ENCODE measurements at regions not wholly inside any gene's neighbourhood (a gene's known extent, or its start where the extent isn't known, plus 50 kb on each side); places are given as distances from the start of the nearest gene placed in this dataset.
"Not testable (repeated sequence)": the region's sequence is repeated elsewhere in the genome, so short reads cannot be mapped to it uniquely, and the experiment has no call there.

DNA sequence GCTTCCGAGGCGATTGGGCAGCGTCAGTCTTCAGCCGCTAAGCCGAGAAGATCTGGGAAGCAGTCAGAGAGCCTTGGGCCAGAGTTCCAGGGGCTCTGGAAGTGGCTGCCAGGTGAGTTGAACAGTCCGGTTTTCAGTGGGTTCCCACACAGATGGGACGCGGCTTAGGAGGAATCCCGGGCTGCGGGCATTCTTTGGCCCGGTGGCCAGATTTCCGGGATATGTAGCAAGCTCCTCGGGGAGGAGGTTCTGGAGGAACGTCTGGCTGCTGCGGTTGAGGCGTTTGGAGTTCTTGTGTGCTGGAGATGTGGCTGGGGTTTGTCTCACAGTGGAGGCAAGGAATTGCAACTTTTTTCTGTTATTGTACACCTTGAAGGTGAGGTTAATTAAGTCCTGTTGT, 182.6 kb downstream of the CD83 start:
- H3K27me3 Mint-ChIP-seq (ENCODE audit: unreplicated experiment); H3K27ac Mint-ChIP-seq (ENCODE audit: unreplicated experiment); H3K9me3 Mint-ChIP-seq (ENCODE audit: unreplicated experiment); H3K4me3 Mint-ChIP-seq (ENCODE audit: unreplicated experiment); DNase-seq: not testable (repeated sequence)
- Mint-ChIP-seq H3K36me3 (ENCODE audit: unreplicated experiment) (peaks cover 17% of the 10 kb centered on the region), H3K4me1 (ENCODE audit: low read depth, unreplicated experiment) (peaks cover 14% of the 10 kb centered on the region)

GRCh38 chr6:14300721-14301120, 183.1 kb downstream of the CD83 start:
- H3K4me3 Mint-ChIP-seq (ENCODE audit: unreplicated experiment); H3K9me3 Mint-ChIP-seq (ENCODE audit: unreplicated experiment); H3K27me3 Mint-ChIP-seq (ENCODE audit: unreplicated experiment); DNase-seq; H3K27ac Mint-ChIP-seq (ENCODE audit: unreplicated experiment): not testable (repeated sequence)
- H3K36me3 Mint-ChIP-seq (ENCODE audit: unreplicated experiment) = peaks cover 17% of the 10 kb centered on the region
- peaks cover 14% of the 10 kb centered on the region for H3K4me1 Mint-ChIP-seq (ENCODE audit: low read depth, unreplicated experiment)

GRCh38 chr6:14301477-14301876, 183.9 kb downstream of the CD83 start:
- H3K4me1 Mint-ChIP-seq (ENCODE audit: low read depth, unreplicated experiment) = peaks cover 10% of the 10 kb centered on the region
- not testable (repeated sequence) for H3K27ac Mint-ChIP-seq (ENCODE audit: unreplicated experiment); H3K9me3 Mint-ChIP-seq (ENCODE audit: unreplicated experiment); DNase-seq; H3K27me3 Mint-ChIP-seq (ENCODE audit: unreplicated experiment); H3K4me3 Mint-ChIP-seq (ENCODE audit: unreplicated experiment)
- peaks cover 17% of the 10 kb centered on the region for H3K36me3 Mint-ChIP-seq (ENCODE audit: unreplicated experiment)

DNA sequence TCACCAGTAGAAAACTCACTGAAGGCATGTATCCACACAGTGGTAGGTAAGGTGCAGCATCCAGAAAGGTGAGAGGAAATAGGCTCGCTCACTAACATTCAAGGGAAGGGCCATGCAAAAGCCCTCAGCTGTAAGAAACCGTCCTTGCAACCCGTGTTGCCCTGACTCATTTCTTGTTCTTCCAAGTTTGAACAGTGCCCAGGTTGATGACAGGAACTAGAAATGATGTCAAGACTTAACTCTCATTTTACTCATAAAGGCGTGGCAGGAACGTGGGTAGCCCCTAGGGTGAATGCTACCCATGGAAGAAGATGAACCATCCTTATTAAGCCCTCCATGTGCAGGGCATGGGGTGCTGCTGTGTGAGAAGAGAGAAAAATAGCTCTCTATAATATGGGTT, 187.6 kb downstream of the CD83 start:
- TF ChIP-seq, protein P1, sequence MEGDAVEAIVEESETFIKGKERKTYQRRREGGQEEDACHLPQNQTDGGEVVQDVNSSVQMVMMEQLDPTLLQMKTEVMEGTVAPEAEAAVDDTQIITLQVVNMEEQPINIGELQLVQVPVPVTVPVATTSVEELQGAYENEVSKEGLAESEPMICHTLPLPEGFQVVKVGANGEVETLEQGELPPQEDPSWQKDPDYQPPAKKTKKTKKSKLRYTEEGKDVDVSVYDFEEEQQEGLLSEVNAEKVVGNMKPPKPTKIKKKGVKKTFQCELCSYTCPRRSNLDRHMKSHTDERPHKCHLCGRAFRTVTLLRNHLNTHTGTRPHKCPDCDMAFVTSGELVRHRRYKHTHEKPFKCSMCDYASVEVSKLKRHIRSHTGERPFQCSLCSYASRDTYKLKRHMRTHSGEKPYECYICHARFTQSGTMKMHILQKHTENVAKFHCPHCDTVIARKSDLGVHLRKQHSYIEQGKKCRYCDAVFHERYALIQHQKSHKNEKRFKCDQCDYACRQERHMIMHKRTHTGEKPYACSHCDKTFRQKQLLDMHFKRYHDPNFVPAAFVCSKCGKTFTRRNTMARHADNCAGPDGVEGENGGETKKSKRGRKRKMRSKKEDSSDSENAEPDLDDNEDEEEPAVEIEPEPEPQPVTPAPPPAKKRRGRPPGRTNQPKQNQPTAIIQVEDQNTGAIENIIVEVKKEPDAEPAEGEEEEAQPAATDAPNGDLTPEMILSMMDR (IDR thresholded peaks at IDR 0.05; ENCODE audit: partially characterized antibody, unreplicated experiment) = no peak
- no peak for DNase-seq
- H3K27me3 Mint-ChIP-seq (ENCODE audit: unreplicated experiment) = peaks cover 1% of the 10 kb centered on the region
- H3K4me3 Mint-ChIP-seq (ENCODE audit: unreplicated experiment) = no peak overlapping the region
- H3K4me1 Mint-ChIP-seq (ENCODE audit: low read depth, unreplicated experiment) = no peaks in the 10 kb centered on the region
- H3K9me3 Mint-ChIP-seq (ENCODE audit: unreplicated experiment) = no peaks in the 10 kb centered on the region
- H3K27ac Mint-ChIP-seq (ENCODE audit: unreplicated experiment) = no peak overlapping the region
- H3K36me3 Mint-ChIP-seq (ENCODE audit: unreplicated experiment) = peaks cover 12% of the 10 kb centered on the region

DNA sequence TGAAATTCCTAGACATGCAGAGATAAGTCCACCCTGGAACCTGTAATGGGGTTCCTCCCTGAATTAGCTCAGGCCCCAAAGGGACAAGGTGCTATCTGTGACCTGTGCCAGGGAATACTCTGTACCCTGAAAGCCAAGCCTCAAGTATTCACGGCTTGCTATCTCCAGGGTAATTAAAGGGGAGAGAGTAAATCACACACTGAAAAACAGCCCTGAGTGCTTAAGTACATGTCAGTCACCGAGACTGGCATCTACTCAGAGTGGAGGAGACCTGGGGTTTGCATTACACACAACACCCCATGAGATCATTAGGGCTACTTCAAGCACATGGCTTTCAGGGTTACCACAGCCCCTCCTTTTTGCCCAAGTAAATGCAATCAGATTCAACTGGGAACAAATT, 188.1 kb downstream of the CD83 start:
- Mint-ChIP-seq H3K4me3 (ENCODE audit: unreplicated experiment) (no peak overlapping the region), H3K36me3 (ENCODE audit: unreplicated experiment) (peaks cover 12% of the 10 kb centered on the region), H3K4me1 (ENCODE audit: low read depth, unreplicated experiment) (no peaks in the 10 kb centered on the region), H3K9me3 (ENCODE audit: unreplicated experiment) (no peaks in the 10 kb centered on the region), H3K27ac (ENCODE audit: unreplicated experiment) (no peak overlapping the region), H3K27me3 (ENCODE audit: unreplicated experiment) (peaks cover under 1% of the 10 kb centered on the region)
- DNase-seq = no peak
- TF ChIP-seq, protein P1 (IDR thresholded peaks at IDR 0.05; ENCODE audit: partially characterized antibody, unreplicated experiment) = no peak

- Mint-ChIP-seq H3K36me3 (ENCODE audit: unreplicated experiment) (peaks cover 12% of the 10 kb centered on the region), H3K4me3 (ENCODE audit: unreplicated experiment) (no peak overlapping the region), H3K4me1 (ENCODE audit: low read depth, unreplicated experiment) (peaks cover 5% of the 10 kb centered on the region), H3K27ac (ENCODE audit: unreplicated experiment) (no peak overlapping the region), H3K27me3 (ENCODE audit: unreplicated experiment) (no peaks in the 10 kb centered on the region), H3K9me3 (ENCODE audit: unreplicated experiment) (no peaks in the 10 kb centered on the region)
- no peak for DNase-seq
- TF ChIP-seq, protein P1 (IDR thresholded peaks at IDR 0.05; ENCODE audit: partially characterized antibody, unreplicated experiment) = no peak
Measured at GRCh38 chr6:14306151-14306906, 188.8 kb downstream of the CD83 start.

Data from glutamatergic neuron (in vitro differentiated cells).